ENCODE measurements at regions not wholly inside any gene's neighbourhood (a gene's known extent, or its start where the extent isn't known, plus 50 kb on each side); places are given as distances from the start of the nearest gene placed in this dataset.

DNA sequence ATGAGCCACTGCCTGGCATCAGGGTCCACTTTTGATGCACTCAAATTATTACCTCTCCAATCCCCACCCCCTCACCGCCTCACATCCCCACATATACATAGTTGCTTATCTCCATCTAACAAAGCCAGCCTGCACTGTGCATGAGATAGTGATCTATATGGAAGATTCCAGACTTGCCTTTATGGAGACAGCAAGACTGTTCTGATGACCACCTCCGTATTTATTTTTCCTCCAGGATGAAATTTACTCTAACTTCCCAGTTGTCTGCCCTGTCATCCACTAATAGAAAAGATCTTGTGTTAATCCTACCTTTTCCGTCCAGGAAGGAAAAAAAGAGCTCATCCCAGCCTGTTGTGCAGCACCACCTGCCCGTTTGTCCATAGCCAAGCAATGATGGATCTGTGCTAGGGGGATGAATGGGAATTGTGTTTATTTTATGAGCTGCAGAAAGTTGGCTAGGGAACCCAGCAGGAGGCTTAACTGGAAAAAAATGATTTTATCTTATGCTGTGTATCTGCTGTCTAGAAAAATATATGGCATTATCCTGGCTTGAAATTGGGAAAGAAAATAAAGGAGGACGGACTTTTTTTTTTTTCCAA is 114.5 kb downstream of the CD47 start:
- TF ChIP-seq CTCF (IDR thresholded peaks at IDR 0.05): no peak
- no peak for TF ChIP-seq POLR2A (IDR thresholded peaks at IDR 0.05)

Measured in body of pancreas (tissue), 4 donors.